ENCODE measurements at regions not wholly inside any gene's neighbourhood (a gene's known extent, or its start where the extent isn't known, plus 50 kb on each side); places are given as distances from the start of the nearest gene placed in this dataset.

- TF ChIP-seq ZNF274 (IDR thresholded peaks at IDR 0.05; ENCODE audit: low read length) (no peak), ZNF274 (tag by site-specific recombination; IDR thresholded peaks at IDR 0.05; ENCODE audit: borderline replicate concordance) (no peak), ZNF670 (tag by site-specific recombination; IDR thresholded peaks at IDR 0.05; ENCODE audit: low read depth) (no peak), ZNF514 (tag by site-specific recombination; IDR thresholded peaks at IDR 0.05) (no peak), ZNF660 (tag by site-specific recombination; IDR thresholded peaks at IDR 0.05) (no peak), ZNF621 (tag by site-specific recombination; IDR thresholded peaks at IDR 0.05) (no peak), ZNF677 (tag by site-specific recombination; IDR thresholded peaks at IDR 0.05) (no peak), OVOL3 (tag by site-specific recombination; IDR thresholded peaks at IDR 0.05) (no peak), ZNF10 (tag by site-specific recombination; IDR thresholded peaks at IDR 0.05) (no peak)
Measured at GRCh38 chr2:16493788-16494187, 171.8 kb downstream of the CYRIA start (continued).

- Histone ChIP-seq H3K4me3 (ENCODE audit: low read depth, low read length) (no peak overlapping the region), H3K9me3 (ENCODE audit: control insufficient read depth, insufficient read depth, low read depth, low read length) (no peaks in the 10 kb centered on the region), H3K27ac (ENCODE audit: extremely low read depth, low read depth, low read length) (no peak overlapping the region), H3K4me1 (ENCODE audit: control insufficient read depth, insufficient read depth, low read length) (no peaks in the 10 kb centered on the region), H3K36me3 (ENCODE audit: control insufficient read depth in 2 of 2, insufficient read depth in 1 of 2, low read length in 2 of 2) (no peaks in the 10 kb centered on the region)
- ChIA-PET CTCF (interaction anchor here (0.6 to 2.9 kb wide), 19 partner anchors 9 to 852 kb away, joined by 3 to 20 read pairs (median 4); partner anchors contain the start of gene MYCN), POLR2A (no interaction called here)
- TF ChIP-seq ZNF354C (tag by site-specific recombination; IDR thresholded peaks at IDR 0.05; ENCODE audit: borderline replicate concordance, low read depth) (no peak), ZNF654 (tag by site-specific recombination; IDR thresholded peaks at IDR 0.05; ENCODE audit: low read depth) (peak; percentile 44), ZNF707 (tag by site-specific recombination; IDR thresholded peaks at IDR 0.05) (no peak)
Measured at GRCh38 chr2:16487686-16488085, 177.9 kb downstream of the CYRIA start.

- no peak overlapping the region for H3K4me3 ChIP-seq (ENCODE audit: low read depth, low read length)
- H3K27ac ChIP-seq (ENCODE audit: extremely low read depth, low read depth, low read length) = no peak overlapping the region
- H3K4me1 ChIP-seq (ENCODE audit: control insufficient read depth, insufficient read depth, low read length) = no peaks in the 10 kb centered on the region
- H3K9me3 ChIP-seq (ENCODE audit: control insufficient read depth, insufficient read depth, low read depth, low read length) = no peaks in the 10 kb centered on the region
- TF ChIP-seq ZNF23 (tag by site-specific recombination; IDR thresholded peaks at IDR 0.05; ENCODE audit: borderline replicate concordance) = no peak
- TF ChIP-seq ZNF514 (tag by site-specific recombination; IDR thresholded peaks at IDR 0.05) = no peak
- no peak for TF ChIP-seq BCL11B (tag by site-specific recombination; IDR thresholded peaks at IDR 0.05; ENCODE audit: low read depth)
- TF ChIP-seq SP3 (tag by site-specific recombination; IDR thresholded peaks at IDR 0.05) = no peak
- no peak for TF ChIP-seq ZBTB7A (tag by site-specific recombination; IDR thresholded peaks at IDR 0.05; ENCODE audit: low read depth)
- no peak for TF ChIP-seq ZNF114 (tag by site-specific recombination; IDR thresholded peaks at IDR 0.05)
- TF ChIP-seq ZNF223 (tag by site-specific recombination; IDR thresholded peaks at IDR 0.05) = no peak
- no peak for TF ChIP-seq ZNF792 (tag by site-specific recombination; IDR thresholded peaks at IDR 0.05)
- no peak for TF ChIP-seq ZNF292 (tag by site-specific recombination; IDR thresholded peaks at IDR 0.05; ENCODE audit: borderline replicate concordance, low read depth)
- no peak for TF ChIP-seq ZNF664 (tag by site-specific recombination; IDR thresholded peaks at IDR 0.05)
- TF ChIP-seq ZSCAN18 (tag by site-specific recombination; IDR thresholded peaks at IDR 0.05) = no peak
- TF ChIP-seq REPIN1 (tag by site-specific recombination; IDR thresholded peaks at IDR 0.05; ENCODE audit: low read depth) = no peak
- TF ChIP-seq SALL2 (tag by site-specific recombination; IDR thresholded peaks at IDR 0.05; ENCODE audit: borderline replicate concordance) = no peak
- TF ChIP-seq ZNF155 (tag by site-specific recombination; IDR thresholded peaks at IDR 0.05) = no peak
- TF ChIP-seq ZNF138 (tag by site-specific recombination; IDR thresholded peaks at IDR 0.05; ENCODE audit: borderline replicate concordance) = no peak
- no peak for TF ChIP-seq ZNF837 (tag by site-specific recombination; IDR thresholded peaks at IDR 0.05)
- no peak for TF ChIP-seq PRDM6 (tag by site-specific recombination; IDR thresholded peaks at IDR 0.05)
- no peak for TF ChIP-seq ZNF48 (tag by site-specific recombination; IDR thresholded peaks at IDR 0.05)
- TF ChIP-seq ZNF580 (tag by site-specific recombination; IDR thresholded peaks at IDR 0.05) = no peak
- ChIA-PET CTCF (no interaction called here), POLR2A (no interaction called here)
- no peaks in the 10 kb centered on the region for H3K36me3 ChIP-seq (ENCODE audit: control insufficient read depth in 2 of 2, insufficient read depth in 1 of 2, low read length in 2 of 2)
Measured at GRCh38 chr2:16485251-16485650, 180.4 kb downstream of the CYRIA start.
